Fibroblast of skin of right biceps (primary cell): ENCODE measurements at regions not wholly inside any gene's neighbourhood (a gene's known extent, or its start where the extent isn't known, plus 50 kb on each side); places are given as distances from the start of the nearest gene placed in this dataset.

Experiments used
- DNase-seq: peaks from one replicate; pipeline ENCODE4 v3.0.0-alpha.2; 2013

DNA sequence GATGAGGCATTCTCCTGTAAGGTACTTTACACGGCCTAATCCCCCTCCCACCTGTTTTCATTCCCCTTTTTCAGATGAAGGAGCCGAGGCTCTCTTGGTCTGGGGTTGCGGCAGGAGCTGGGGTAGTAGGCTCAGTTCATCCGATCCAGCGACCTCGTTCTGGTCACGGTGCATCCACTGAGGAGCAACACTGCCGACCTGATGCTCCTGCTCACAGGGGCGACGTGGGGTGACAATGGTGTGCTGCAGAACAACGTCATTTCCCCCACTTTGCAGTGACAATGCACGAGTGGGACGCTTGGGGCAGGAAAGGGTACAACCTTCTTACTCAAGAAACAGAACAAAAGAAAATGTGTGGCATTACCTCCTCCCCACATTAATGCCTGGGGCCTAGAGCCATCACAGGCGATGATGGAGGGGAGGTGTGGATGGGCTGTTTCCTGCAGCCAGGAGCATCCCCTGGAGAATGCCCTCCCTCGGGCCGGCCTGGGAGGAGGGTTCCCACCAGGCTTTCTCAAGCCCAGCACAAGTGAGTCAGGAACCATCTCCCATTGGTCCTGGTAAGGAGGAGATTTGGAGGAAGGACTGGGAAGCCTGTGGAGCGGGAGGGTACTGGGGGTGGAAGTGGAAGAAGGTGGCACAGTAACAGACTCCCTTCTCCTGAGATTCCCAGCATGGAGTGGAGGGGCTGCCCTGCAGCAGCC lies 125.6 kb downstream of the SPATA19 start:
- DNase-seq: no peak

DNA sequence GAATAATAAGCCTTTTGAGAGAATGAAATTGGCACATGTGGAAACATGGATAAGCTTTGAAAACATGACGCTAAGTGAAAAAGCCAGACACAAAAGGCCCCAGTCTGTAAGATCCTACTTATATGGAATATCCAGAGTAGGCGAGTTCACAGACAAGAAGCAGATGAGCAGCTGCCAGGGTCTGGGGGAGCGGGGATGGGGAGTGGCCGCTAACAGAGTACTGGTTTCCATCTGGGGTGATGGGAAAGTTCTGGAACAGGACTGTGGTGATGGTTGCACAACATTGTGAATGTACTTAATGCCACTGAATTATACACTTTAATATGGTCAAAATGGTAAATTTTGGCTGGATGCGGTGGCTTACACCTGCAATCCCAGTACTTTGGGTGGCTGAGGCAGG lies 126.5 kb downstream of the SPATA19 start:
- no peak for DNase-seq

DNA sequence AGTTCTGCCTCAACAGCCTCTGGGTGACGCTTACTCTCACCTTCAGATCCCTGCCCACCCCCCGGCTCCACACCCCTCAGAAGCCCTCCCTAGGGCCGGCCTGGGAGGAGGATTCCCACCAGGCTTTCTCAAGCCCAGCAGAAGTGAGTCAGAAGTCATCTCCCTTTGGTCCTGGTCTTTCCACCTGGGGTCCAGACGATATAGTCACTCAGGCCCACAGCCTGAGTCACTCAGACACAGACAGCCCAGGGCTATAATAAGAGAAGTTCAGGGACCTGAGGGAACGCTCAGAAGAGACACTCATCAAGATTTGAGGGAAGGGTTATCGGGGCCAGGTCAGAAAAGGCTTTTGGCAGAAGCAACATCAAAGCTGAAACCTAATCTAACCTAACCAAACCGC lies 127.1 kb downstream of the SPATA19 start:
- no peak for DNase-seq

DNA sequence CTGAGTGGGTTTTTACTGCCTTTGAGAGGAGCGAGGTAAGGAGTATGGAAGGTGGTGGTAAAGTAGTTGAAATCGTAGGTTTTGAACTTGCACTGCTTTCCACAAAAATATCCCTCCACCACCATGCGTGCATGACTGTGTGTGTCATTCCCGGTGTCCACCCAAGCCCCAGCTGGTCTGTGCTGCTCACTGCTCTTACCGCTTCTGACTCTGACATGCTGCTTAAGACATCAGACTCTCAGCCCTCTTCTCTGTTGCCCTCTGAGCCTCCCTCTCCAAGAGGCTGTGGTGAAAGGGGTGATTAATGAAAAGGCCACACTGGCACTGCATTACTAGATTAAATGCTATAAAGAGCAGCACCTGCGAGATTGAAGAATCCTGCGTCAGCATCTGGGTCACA lies 128.7 kb downstream of the SPATA19 start:
- DNase-seq: no peak

DNA sequence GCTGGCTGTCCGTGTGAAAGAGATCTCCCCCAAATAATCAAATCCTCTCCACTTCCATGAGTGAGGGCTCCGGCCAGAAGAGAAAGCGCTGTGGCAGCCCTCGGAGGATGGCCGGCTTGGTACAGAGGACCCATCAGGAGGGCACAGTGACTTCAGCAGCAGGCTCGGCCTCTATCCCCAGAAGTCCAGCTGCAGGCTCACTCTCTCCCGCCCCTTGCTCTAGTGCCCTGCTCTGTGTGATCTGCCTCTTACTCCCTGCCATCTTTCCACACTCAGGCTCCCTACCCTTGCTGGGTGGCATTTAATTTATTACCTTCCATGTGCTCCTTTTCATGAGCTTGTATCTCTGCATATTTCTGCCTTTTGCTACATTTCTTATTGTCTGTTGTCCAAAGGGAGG lies 129.7 kb downstream of the SPATA19 start:
- no peak for DNase-seq

DNA sequence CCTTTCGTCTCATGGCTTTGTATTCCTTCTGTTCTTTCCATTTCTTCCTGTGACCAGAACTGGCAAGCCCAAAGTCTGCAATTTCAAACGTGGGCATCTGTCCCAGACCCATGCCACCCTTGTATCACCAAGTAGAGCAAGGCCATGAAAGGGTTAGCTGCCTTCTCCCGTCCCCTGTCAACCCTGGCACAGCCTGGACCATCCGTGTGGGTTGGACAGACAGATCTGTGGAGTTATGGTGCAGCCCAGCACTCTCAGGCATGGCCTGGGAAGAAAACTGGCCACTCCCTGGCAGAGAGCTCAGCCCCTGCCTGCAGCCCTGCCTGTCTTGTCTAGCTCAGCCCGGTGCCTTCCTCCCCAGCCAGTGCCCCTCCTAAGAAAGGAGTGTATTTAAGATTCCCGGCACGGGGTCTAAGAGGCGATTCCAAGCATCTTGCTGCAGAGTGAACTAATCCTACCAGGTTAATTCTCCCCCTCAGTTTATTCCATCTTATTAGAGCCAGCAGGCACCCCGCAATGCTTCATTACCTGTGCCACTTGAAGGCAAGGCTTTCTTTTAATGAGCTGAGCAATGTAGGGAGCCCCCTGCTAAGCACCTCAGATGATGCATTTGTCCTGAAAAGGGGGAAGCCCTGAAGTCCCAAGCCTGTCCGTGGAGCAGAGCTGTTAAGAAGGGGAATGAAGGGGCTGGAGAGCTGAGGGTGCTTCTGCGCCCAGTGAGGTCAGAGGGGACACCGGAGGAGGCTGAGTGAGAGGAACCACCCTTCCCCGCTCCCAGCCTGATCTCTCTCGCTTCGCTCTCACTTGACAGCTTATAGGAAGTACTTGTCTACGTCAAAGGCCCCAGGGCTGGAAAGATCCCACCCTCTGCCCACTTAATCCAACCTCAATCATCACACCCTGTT lies 130.6 kb downstream of the SPATA19 start:
- DNase-seq: no peak

DNA sequence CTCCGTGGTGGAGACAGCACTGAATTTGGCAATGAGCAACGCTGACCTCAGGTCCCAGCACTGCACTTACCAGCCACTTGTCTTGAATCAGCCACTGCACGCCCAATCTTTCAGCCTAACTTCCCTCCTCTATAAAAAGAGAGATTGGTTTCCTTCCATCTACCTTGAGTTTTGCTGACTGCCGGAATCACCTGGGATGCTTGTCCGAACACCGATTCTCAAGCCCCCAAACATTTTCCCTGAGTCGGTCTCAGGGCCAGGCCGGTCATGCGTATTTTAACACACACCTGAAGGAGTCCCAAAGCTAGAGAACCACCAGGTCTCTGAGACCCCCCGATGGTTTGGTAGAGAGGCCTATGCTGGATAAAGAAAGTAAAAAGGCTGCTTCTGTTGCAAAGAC lies 131.5 kb downstream of the SPATA19 start:
- DNase-seq: no peak

DNA sequence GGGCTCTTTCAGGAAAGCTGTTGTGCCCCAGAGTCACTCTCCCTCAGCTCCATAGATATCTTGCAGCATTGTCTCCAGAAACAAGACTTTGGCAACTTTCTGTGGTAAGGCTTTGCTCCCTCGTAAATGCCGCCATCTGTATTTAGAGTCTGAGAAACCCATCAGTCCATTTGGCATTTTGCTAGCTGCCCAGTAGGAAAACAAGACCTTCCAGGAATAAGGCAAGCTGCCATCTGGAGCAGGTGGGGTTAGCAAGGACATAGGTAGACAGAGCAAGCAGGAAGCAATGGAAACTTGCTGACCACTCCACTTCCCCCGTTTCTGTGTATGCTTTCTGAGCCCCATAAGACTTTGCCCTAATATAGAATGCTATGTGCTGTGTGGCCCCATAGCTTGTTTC lies 131.9 kb downstream of the SPATA19 start:
- no peak for DNase-seq

DNA sequence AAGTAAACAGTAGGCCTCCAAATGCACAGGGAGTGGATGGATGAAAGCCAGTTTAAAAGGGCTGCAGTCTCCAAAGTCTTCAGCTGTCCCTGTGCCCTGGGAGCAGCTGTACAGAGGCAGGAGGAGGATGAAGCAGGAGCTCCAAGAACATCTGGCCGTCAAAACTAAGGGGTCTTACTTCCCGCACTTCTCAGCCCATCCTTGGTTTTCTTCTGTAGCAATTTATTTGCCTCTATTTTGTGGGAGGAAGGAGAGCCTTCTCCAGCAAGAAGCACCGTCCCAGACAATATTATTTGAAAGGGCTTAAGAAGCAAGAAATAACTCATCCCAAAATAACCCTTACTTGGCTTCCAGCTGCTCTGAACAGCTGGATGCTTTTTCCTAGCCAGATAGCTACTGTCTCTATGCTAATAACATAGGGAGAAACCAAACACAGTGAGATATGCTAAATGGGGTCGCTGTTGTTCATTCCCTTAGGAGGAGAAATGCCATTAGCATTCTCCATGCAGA lies 133.2 kb downstream of the SPATA19 start:
- no peak for DNase-seq

DNA sequence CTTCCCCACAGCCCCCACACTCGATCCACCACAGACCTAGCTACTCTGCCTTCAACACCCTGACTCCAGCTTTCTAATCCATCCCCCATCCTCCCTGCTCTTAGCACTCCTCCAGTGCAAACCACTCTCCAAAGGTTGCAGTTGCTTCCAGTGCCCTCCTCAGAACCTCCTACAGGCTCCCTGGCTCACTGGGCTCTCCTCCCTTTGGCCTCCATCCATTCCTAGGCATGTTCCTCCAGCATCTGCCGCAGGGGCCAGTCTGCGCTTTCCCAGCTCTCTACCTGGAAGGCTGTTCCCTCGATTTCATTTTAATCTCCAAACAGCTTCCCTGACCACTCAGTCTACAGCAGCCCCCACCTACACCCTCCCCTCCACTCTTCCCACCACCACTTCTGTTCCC lies 133.8 kb downstream of the SPATA19 start:
- no peak for DNase-seq

DNA sequence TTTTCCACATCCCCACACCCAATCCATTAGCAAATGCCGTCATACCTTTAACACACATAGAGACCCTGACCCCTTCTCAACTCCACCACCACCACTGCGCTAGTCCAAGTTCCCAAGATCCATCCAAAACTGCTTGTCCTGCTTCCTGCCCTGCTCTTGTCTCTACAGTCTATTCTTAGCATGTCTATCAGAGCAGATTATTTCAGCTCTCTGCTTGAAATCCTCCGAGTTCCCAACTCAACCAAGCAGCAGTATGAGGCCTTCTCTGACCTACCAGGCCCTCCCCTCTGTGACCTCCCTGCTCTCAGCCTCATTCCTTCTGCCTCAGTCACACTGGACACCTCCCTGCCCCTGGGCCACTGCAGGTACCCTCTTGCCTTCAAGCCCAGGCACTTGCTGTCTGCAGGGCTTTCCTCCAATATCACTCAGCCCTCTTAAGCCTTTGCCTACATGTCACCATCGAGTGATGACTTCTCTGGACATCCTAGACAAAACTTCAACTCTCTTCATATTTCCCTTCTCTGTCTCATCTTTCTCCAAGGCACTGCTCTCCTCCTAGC lies 134.6 kb downstream of the SPATA19 start:
- no peak for DNase-seq

DNA sequence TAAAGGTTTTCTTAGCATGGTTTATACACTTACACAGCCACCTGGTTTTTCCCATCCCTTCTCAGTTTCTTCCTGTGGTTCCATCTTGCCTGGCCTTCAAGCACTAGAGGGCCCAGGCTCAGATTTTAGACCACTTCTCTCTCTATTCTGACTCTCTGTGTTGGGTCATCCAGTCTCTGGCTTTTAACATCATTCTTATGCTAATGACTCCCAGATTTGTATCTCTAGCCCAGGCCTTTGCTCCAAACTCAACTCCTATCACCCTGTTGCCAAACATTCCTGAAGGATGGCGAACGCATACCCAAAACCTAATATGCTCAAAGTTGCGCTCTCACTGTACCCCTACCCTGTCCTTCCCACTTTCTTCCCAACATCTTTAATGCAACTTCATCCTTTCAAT lies 135.1 kb downstream of the SPATA19 start:
- no peak for DNase-seq

DNA sequence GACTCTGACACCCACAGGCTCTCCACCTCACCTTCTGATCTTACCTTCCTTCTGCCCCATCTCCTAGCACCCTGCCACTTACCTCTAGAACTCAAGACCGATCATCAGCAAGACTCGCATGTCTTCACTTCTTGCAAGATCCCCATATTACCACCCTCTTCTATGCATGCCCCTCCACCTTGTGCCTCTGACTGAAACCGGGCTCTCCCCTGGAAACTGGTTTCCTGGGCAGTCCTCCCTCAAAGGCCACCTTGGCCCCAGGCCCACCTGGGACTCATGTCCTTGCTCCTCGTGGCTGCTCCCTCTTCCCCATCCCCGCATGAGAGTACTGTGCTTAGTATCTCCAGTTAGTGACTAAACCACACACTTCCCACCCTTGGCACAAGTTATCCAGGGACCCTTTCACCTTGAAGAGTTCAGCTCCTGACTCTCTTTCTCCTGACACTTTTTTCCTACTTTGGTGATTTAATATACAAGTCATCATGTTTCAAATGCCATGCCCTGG lies 136.7 kb downstream of the SPATA19 start:
- DNase-seq: no peak

DNA sequence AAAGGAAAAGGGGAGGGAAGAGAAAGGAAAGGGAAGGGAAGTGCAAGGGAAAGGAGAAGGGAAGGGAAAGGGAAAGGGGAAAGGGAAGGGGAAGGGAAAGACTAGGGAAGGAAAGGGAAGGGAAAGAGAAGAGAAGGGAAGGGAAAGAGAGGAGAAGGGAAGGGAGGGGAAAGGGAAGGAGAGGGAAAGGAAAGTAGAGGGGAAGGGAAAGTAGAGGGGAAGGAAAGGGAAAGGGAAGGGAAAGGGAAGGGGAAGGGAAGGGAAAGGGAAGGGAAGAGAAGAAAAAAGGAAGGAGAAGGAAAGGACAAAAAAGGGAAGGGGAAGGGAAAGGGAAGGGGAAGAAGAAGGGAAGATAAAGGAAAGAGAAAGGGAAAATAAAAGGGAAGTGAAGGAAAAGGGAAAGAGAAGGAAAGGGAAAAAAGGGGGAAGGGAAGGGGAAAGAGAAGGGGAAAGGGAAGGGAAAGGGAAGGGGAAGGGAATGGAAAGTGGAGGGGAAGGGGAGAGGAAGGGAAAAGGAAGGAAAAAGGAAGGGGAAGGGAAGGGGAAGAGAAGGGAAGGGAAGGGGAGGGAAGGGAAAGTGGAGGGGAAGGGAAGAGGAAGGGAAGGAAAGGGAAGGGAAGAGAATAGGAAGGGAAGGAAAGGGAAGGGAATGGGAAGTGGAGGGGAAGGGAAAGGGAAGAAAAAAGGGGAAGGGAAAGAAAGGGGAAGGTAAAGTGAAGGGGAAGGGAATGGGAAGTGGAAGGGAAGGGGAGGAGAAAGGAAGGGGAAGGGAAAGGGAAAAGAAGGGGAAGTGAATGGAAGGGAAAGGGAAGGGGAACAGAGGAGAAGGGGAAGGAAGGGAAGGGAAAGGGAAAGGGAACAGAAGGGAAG lies 138.2 kb downstream of the SPATA19 start:
- DNase-seq: no peak

DNA sequence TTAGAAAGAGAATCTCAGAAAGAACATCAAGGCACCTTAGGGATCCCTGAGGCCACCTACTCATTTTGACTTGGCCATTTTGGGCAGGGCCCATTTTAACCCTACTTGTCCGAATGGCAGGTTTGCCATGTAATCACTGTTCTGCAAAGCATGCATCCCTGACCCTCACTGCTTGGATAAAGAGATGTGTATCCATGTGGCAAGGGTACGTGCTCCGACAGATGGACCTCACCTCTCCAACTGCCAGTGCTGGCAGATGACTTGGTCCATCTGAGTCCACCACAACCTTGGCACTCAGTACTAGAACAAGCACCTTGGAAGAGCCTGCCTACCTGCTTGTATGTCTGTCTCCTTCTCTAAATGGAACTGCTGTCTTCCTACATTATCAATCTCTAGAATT lies 139.4 kb downstream of the SPATA19 start:
- DNase-seq: no peak

DNA sequence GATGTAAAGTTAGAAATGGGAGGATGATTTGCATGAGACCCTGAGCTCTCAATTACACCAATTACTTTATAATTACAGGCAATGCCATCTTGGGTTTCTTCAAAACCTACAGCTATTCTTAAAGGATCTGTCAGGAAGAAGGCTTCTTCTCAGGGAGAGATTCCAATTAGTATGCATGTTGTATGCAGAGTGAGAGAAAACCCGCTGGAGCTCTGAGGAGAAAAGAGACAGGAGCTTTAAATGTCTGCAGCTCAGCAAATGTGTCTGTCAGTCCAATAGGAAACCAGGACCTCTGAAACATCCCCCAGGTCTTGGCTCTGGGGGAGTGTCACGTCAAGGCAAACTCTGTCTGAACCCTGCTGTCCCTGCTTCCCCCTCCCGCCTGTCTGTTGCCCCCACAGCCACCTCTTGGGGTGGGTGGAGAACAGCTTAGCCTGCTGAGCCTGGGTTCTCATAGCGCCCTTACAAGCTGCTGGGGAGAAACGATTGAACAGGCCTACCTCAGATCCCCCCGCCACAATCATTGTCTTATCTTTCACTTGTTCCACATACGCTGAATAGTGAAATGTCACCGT lies 140.2 kb downstream of the SPATA19 start:
- no peak for DNase-seq

DNA sequence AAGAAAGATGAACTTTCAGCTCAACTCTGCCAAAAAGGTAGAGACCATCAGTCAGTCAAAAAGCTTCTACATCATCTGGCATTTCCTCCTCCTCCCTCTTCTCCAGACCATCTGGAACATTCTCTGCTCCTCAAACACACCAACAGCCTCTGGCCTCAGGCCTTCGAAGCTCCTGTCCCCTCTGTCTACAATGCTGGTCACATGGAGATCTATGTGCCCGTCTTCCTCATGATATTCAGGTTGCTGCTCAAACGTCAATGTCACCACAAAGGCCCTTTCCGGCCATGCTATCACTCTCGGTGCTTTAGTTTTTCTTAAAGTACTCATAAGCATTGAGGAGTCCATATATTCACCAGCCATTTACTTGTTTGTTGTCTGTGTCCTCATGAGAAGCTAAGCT lies 146.2 kb downstream of the SPATA19 start:
- DNase-seq: no peak

DNA sequence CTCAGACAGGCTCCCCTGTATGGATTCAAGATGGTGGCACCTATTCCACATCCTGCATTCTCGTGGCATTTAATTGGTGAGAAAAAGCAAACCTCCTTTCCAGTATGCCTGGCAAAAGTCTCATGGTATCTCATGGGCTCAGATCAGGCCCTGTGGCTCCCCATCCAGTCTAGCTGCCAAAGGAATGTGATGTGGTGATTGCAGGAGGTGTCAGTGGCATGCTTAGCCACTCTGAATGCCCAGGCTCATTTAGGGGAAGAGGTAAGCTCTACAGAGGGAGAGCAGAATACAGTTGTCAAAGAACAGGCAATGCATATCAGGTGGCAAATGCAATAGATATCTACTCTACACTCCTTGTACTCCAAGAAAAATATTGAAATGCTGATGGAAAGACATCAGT lies 146.7 kb downstream of the SPATA19 start:
- DNase-seq: no peak

DNA sequence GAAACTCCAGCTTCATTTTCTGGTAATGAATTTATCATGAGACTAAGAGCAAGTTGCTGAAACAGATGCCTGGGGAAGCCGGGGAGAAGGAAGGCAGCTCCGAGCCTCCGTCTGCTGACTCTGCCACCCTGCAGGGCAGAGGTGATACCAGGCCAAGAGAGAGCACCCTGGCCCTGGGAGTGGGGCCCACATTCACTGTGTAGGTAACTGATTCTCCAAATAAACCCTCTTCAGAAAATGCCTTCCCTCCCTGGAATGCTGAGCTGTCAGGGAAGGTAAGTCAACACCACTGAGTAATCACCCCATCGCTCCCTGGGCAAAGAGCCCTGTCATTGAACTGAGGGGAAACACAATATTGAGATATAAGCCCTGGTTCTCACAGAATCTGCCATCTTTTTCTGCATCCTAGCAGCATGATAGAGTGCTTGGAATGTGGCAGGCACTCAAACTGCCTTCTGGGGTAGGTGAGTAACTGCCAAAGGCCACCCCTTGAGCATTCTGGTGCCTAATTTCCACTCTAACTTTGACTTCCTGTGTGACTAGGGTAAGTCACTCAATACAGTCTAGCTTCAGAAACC lies 147.6 kb downstream of the SPATA19 start:
- no peak for DNase-seq

DNA sequence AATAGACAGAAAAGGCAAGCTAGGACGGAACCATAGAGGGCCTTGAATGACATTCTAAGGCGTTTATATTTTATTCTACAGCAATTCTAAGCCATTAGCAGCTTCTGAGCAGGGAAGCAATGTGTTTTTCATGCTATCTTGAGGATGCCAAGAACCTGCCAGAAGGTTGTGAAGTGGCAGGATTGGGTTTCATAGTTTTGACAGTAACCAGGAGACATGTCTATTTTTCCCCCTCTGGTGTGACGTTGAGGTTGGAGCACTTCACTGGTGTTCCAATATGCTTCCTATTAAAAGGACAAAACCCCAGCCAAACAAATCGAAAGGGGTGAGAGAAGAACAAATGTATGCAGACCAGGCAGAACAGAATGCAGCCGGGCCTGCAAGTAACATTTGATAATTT lies 148.2 kb downstream of the SPATA19 start:
- no peak for DNase-seq

DNA sequence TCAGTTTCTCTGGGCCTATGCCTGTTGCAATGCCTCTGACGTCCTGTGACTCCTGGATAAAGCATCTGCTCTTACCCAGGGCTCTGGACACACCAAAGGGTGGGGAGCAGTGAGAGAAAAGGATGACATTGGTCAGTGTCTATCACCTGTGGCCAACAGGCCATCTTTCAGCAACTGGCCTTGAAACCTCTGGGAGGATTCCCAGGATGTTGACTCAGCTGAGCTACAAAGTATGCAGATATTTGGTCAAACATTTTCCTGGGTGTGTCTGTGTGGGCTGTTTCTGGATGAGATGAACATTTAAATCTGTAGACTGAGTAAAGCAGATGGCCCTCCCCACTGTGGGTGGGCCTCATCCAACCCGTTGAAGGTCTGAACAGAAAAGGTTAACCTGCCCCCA lies 149.9 kb downstream of the SPATA19 start:
- no peak for DNase-seq

DNA sequence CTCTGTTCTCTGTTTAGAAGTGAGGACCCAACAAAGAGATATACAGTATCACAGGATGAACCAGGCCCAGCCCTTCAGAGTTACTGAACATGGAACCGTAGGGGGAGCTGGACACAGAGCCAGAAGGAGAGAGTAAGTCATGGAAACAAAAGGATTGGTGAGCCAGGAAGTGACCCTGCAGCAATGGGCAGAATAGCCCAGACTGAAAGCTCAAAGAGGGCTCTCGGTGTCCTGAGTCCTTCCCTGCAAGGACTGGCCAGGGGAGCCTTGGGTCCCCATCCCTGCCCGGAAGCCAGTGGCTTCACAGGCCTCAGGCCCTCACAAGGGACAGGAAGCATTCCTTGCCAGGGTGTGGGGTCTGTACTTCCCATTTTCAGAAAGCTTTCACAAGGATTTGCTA lies 150.6 kb downstream of the SPATA19 start:
- DNase-seq: no peak
